H1 (cell line): ENCODE measurements at regions not wholly inside any gene's neighbourhood (a gene's known extent, or its start where the extent isn't known, plus 50 kb on each side); places are given as distances from the start of the nearest gene placed in this dataset.

ENCODE experiments used
- CTCF ChIA-PET: fragments of 300-600 bp; sonication (Branson Sonifier 250); formaldehyde crosslinking; loops from one replicate; lab custom pipeline; 2021; ENCODE audit not compliant: partially characterized antibody; lab: Charles Lee
- POLR2A ChIA-PET: fragments of 300-600 bp; sonication (Branson Sonifier 250); formaldehyde crosslinking; loops from one replicate; lab custom pipeline; 2021; ENCODE audit warnings: inconsistent platforms; ENCODE audit not compliant: partially characterized antibody; lab: Charles Lee
- DNase-seq, 2 experiments: peaks; one replicate each; pipeline versions ENCODE4 v3.0.0 to v3.0.0-alpha.2; 2010 to 2022; ENCODE audit warnings: low spot score in 2 of 2, low read depth in 1 of 2, mixed read lengths in 1 of 2
- FAIRE-seq: peaks from 2 replicates; lab custom pipeline; 2011; peaks lifted over from hg19 to GRCh38; lab: Jason Lieb, UNC
- H2AFZ ChIP-seq: 2 replicates; pipeline ENCODE4 v1.8.1; 2012; ENCODE audit warnings: low read length, inconsistent platforms
- H2AK5ac ChIP-seq: 2 replicates; pipeline ENCODE4 v1.6.1; 2013; ENCODE audit warnings: low read depth, low read length
- H2BK120ac ChIP-seq: replicated peaks from 2 replicates; pipeline ENCODE3; 2013; ENCODE audit warnings: low read depth, low read length, inconsistent platforms
- H2BK12ac ChIP-seq: 2 replicates; pipeline ENCODE4 v1.6.1; 2013; ENCODE audit warnings: low read depth, low read length
- H2BK15ac ChIP-seq: 2 replicates; pipeline ENCODE4 v1.6.1; 2013; ENCODE audit warnings: low read length
- H2BK20ac ChIP-seq: 2 replicates; pipeline ENCODE4 v1.6.1; 2013; ENCODE audit warnings: low read length
- H2BK5ac ChIP-seq: 2 replicates; pipeline ENCODE4 v1.6.1; 2013; ENCODE audit warnings: low read depth, low read length
- H3K14ac ChIP-seq: 2 replicates; pipeline ENCODE4 v1.6.1; 2013; ENCODE audit warnings: inconsistent platforms; ENCODE audit not compliant: insufficient read length
- H3K18ac ChIP-seq: 2 replicates; pipeline ENCODE4 v1.6.1; 2013; ENCODE audit warnings: low read length; ENCODE audit errors: extremely low read depth
- H3K23ac ChIP-seq: 2 replicates; pipeline ENCODE4 v1.6.1; 2013; ENCODE audit warnings: inconsistent platforms; ENCODE audit not compliant: insufficient read length
- H3K23me2 ChIP-seq: 2 replicates; pipeline ENCODE4 v1.6.1; 2013; ENCODE audit warnings: low read depth, low read length
- H3K27ac ChIP-seq: 2 replicates; pipeline ENCODE4 v1.6.1; 2011; ENCODE audit warnings: low read depth, low read length, inconsistent platforms
- H3K27me3 ChIP-seq, 4 experiments: replicated peaks in 1 of 4; 1 replicate in 1 of 4; 2 replicates in 3 of 4; pipeline versions ENCODE4 v1.6.1 to v1.8.1; 2011 to 2013; ENCODE audit warnings: low read length in 3 of 4, mild to moderate bottlenecking in 3 of 4, inconsistent platforms in 2 of 4, mixed read lengths in 2 of 4, moderate library complexity in 1 of 4; ENCODE audit not compliant: control insufficient read depth in 3 of 4, insufficient read depth in 3 of 4; ENCODE audit errors: extremely low read depth in 1 of 4
- H3K36me3 ChIP-seq, 4 experiments: 2 replicates each; pipeline versions ENCODE4 v1.6.1 to v1.8.1; 2011 to 2013; ENCODE audit warnings: mild to moderate bottlenecking in 4 of 4, low read length in 3 of 4, moderate library complexity in 2 of 4, control low read depth in 1 of 4, inconsistent platforms in 1 of 4; ENCODE audit not compliant: insufficient read depth in 4 of 4, control insufficient read depth in 2 of 4
- H3K4ac ChIP-seq: replicated peaks from 2 replicates; pipeline ENCODE3; 2013; ENCODE audit warnings: low read length, low read depth, mixed read lengths, inconsistent platforms; ENCODE audit not compliant: insufficient read length
- H3K4me1 ChIP-seq, 4 experiments: replicated peaks in 1 of 4; 1 replicate in 1 of 4; 2 replicates in 3 of 4; pipeline versions ENCODE4 v1.6.1 to v1.8.1; 2011 to 2013; ENCODE audit warnings: low read length in 3 of 4, inconsistent platforms in 2 of 4, mixed read lengths in 1 of 4; ENCODE audit not compliant: insufficient read depth in 4 of 4, control insufficient read depth in 3 of 4
- H3K4me2 ChIP-seq, 2 experiments: 2 replicates each; pipeline versions ENCODE4 v1.6.1 to v1.8.1; 2011 to 2013; ENCODE audit warnings: low read depth in 2 of 2, low read length in 2 of 2, control low read depth in 1 of 2, inconsistent platforms in 1 of 2, mild to moderate bottlenecking in 1 of 2; ENCODE audit not compliant: insufficient read depth in 1 of 2
- H3K4me3 ChIP-seq, 4 experiments: fragments of 200-600, 300-600 bp in 1 of 4; sonication (generic), shearing (Covaris generic), sonication (Bioruptor Twin) in 1 of 4; 2 replicates each; pipeline versions ENCODE4 v1.5.1 to v1.8.1; 2011 to 2016; ENCODE audit warnings: low read length in 4 of 4, low read depth in 3 of 4, control low read depth in 2 of 4, inconsistent platforms in 2 of 4, mild to moderate bottlenecking in 2 of 4, mixed read lengths in 1 of 4, moderate library complexity in 1 of 4; ENCODE audit not compliant: insufficient read depth in 2 of 4; ENCODE audit errors: extremely low read depth in 1 of 4
- H3K56ac ChIP-seq: replicated peaks from 2 replicates; pipeline ENCODE3; 2013; ENCODE audit warnings: low read depth, mild to moderate bottlenecking, mixed read lengths, low read length, inconsistent platforms; ENCODE audit not compliant: insufficient read length
- H3K79me1 ChIP-seq: 2 replicates; pipeline ENCODE4 v1.6.1; 2013; ENCODE audit warnings: low read depth, low read length, control low read depth
- H3K79me2 ChIP-seq, 2 experiments: 2 replicates each; pipeline versions ENCODE4 v1.6.1 to v1.8.1; 2012 to 2013; ENCODE audit warnings: low read length in 2 of 2, mild to moderate bottlenecking in 2 of 2, inconsistent platforms in 1 of 2; ENCODE audit not compliant: insufficient read depth in 2 of 2, control insufficient read depth in 1 of 2
- H3K9ac ChIP-seq, 4 experiments: replicated peaks in 1 of 4; 1 replicate in 1 of 4; 2 replicates in 3 of 4; pipeline versions ENCODE4 v1.6.1 to v1.8.1; 2011 to 2013; ENCODE audit warnings: low read depth in 3 of 4, low read length in 3 of 4, control low read depth in 2 of 4, mild to moderate bottlenecking in 2 of 4, moderate library complexity in 2 of 4, inconsistent platforms in 1 of 4; ENCODE audit errors: extremely low read depth in 1 of 4
- H3K9me3 ChIP-seq, 2 experiments: 2 replicates each; pipeline versions ENCODE4 v1.6.1 to v1.8.1; 2012 to 2013; ENCODE audit warnings: mild to moderate bottlenecking in 2 of 2, moderate library complexity in 2 of 2, control low read depth in 1 of 2, inconsistent platforms in 1 of 2, low read depth in 1 of 2, low read length in 1 of 2, mixed read lengths in 1 of 2; ENCODE audit not compliant: insufficient read depth in 2 of 2
- H4K20me1 ChIP-seq, 2 experiments: replicated peaks in 1 of 2; 2 replicates each; pipeline versions ENCODE3 to v1.8.1; 2011 to 2013; ENCODE audit warnings: inconsistent platforms in 2 of 2, low read length in 2 of 2, mild to moderate bottlenecking in 1 of 2; ENCODE audit not compliant: insufficient read depth in 2 of 2, control insufficient read depth in 1 of 2
- H4K5ac ChIP-seq: 2 replicates; pipeline ENCODE4 v1.6.1; 2013; ENCODE audit warnings: low read length, low read depth, mixed read lengths, inconsistent platforms; ENCODE audit not compliant: insufficient read length
- H4K8ac ChIP-seq: 2 replicates; pipeline ENCODE4 v1.8.0; 2013; ENCODE audit warnings: mild to moderate bottlenecking, moderate library complexity, low read length, inconsistent platforms; ENCODE audit not compliant: insufficient read depth; ENCODE audit errors: extremely low read depth
- H4K91ac ChIP-seq: replicated peaks from 2 replicates; pipeline ENCODE3; 2013; ENCODE audit warnings: low read length, mixed read lengths, inconsistent platforms; ENCODE audit not compliant: insufficient read length
- ATF2 ChIP-seq: IDR thresholded peaks from 2 replicates; pipeline ENCODE4 v1.6.1; 2012; ENCODE audit warnings: low read length, inconsistent platforms
- CEBPB ChIP-seq: IDR thresholded peaks from 2 replicates; pipeline ENCODE4 v1.6.1; 2012; ENCODE audit warnings: low read depth, low read length
- HDAC2 ChIP-seq, 2 experiments: fragments of 300-600 bp in 1 of 2; sonication (generic) in 1 of 2; IDR thresholded peaks; 2 replicates each; pipeline ENCODE4 v1.6.1; 2011 to 2012; ENCODE audit warnings: low read depth in 2 of 2, low read length in 2 of 2, mild to moderate bottlenecking in 2 of 2, moderate library complexity in 2 of 2, borderline replicate concordance in 1 of 2, inconsistent platforms in 1 of 2
- MAX ChIP-seq: IDR thresholded peaks from 2 replicates; pipeline ENCODE4 v1.6.1; 2012; ENCODE audit warnings: inconsistent platforms
- POLR2A ChIP-seq, 2 experiments: IDR thresholded peaks; 1 replicate in 1 of 2; 2 replicates in 1 of 2; pipeline ENCODE4 v1.6.1; 2011; ENCODE audit warnings: low read depth in 2 of 2, low read length in 2 of 2, mild to moderate bottlenecking in 2 of 2; ENCODE audit errors: control extremely low read depth in 1 of 2
- SIN3A ChIP-seq, 2 experiments: IDR thresholded peaks in 1 of 2; conservative IDR thresholded peaks in 1 of 2; 2 replicates each; pipeline ENCODE4 v1.6.1; 2011 to 2012; ENCODE audit warnings: low read length in 2 of 2, improper control_type of control experiment in 1 of 2, low read depth in 1 of 2, mild to moderate bottlenecking in 1 of 2
- TAF7 ChIP-seq: optimal IDR thresholded peaks from 2 replicates; pipeline ENCODE3; 2011; ENCODE audit warnings: low read depth, mild to moderate bottlenecking, inconsistent platforms, low read length, moderate library complexity, borderline replicate concordance
- TBP ChIP-seq: IDR thresholded peaks from 2 replicates; pipeline ENCODE4 v1.6.1; 2011; ENCODE audit warnings: low read depth, low read length, improper control_type of control experiment
- ZNF274 ChIP-seq: IDR thresholded peaks from 2 replicates; pipeline ENCODE4 v1.7.0; 2012; ENCODE audit warnings: low read length, borderline replicate concordance; ENCODE audit errors: extremely low read depth
- WGBS, 2 experiments: shearing (Covaris generic) in 1 of 2; methylation state at CpG; one replicate each; pipeline versions ENCODE4 v1.1.6 to v1.1.7; 2013 to 2015; ENCODE audit warnings: low lambda C conversion rate in 2 of 2, mixed read lengths in 2 of 2, inconsistent platforms in 1 of 2, low coverage in 1 of 2, missing lambda C conversion rate in 1 of 2; ENCODE audit not compliant: insufficient replicate concordance in 2 of 2, insufficient coverage in 1 of 2, insufficient read length in 1 of 2; ENCODE audit errors: extremely low coverage in 1 of 2, missing lambda C conversion rate in 1 of 2; 5-methylcytosine and 5-hydroxymethylcytosine counted together

GRCh38 chr11:24068197-24068596 lies 428.7 kb upstream of the LUZP2 start:
- ChIA-PET POLR2A (no interaction called here), CTCF (interaction anchor here (0.6 kb wide), 1 partner anchor 10 kb away, joined by 4 read pairs; no protein-coding TSS in a partner anchor)
- Histone ChIP-seq H3K14ac (no peak overlapping the region), H3K4ac (no peak overlapping the region), H4K20me1 (no peaks in the 10 kb centered on the region), H3K27me3 (peaks cover 0 to 1% (median 0%) of the 10 kb centered on the region in 4 experiments; a peak in 1 of 7 replicates), H3K56ac (no peak overlapping the region), H4K5ac (no peak overlapping the region), H2BK20ac (no peak overlapping the region), H3K79me1 (no peaks in the 10 kb centered on the region), H3K23ac (no peak overlapping the region), H3K4me1 (no peaks in the 10 kb centered on the region; a peak in 2 of 7 replicates), H2BK5ac (no peak overlapping the region), H2BK15ac (no peak overlapping the region), H2AK5ac (no peak overlapping the region), H3K18ac (no peak overlapping the region), H3K4me3 (no peak overlapping the region), H4K91ac (no peak overlapping the region), H3K79me2 (no peaks in the 10 kb centered on the region), H3K9ac (no peak overlapping the region), H3K23me2 (no peaks in the 10 kb centered on the region), H2AFZ (no peak overlapping the region), H3K27ac (no peak overlapping the region), H4K8ac (no peak overlapping the region), H3K9me3 (no peaks in the 10 kb centered on the region), H2BK120ac (no peak overlapping the region), H2BK12ac (no peak overlapping the region), H3K4me2 (no peak overlapping the region), H3K36me3 (no peaks in the 10 kb centered on the region)
- FAIRE-seq (no peak), DNase-seq (no peak)
- no peak for TF ChIP-seq MAX
- no peak for TF ChIP-seq ATF2
- no peak for TF ChIP-seq SIN3A (conservative IDR thresholded peaks at IDR 0.05 in 1 of 2, IDR thresholded peaks at IDR 0.05 in 1 of 2; ENCODE audit: low read depth in 1 of 2, low read length in 2 of 2)
- no peak for TF ChIP-seq POLR2A (IDR thresholded peaks at IDR 0.05; ENCODE audit: control extremely low read depth in 1 of 2, low read depth in 2 of 2, low read length in 2 of 2)
- TF ChIP-seq CEBPB: no peak
- no peak for TF ChIP-seq ZNF274
- no peak for TF ChIP-seq HDAC2 (IDR thresholded peaks at IDR 0.05; ENCODE audit: borderline replicate concordance in 1 of 2, low read depth in 2 of 2, low read length in 2 of 2)
- no peak for TF ChIP-seq TAF7
- no peak for TF ChIP-seq TBP
- WGBS, 2 experiments: 86% methylated on average over 2 of the region's 2 CpGs; no CpG with 5 or more reads in 1 of the 2 experiments
